Astrocyte of the cerebellum (primary cell): ENCODE measurements at regions not wholly inside any gene's neighbourhood (a gene's known extent, or its start where the extent isn't known, plus 50 kb on each side); places are given as distances from the start of the nearest gene placed in this dataset.

Experiments used
- DNase-seq: peaks from one replicate; pipeline ENCODE4 v3.0.0-alpha.2; 2011; ENCODE audit warnings: low read depth
- H3K4me3 ChIP-seq: 2 replicates; pipeline ENCODE4 v1.5.1; 2011; ENCODE audit warnings: mild to moderate bottlenecking, low read depth, low read length, moderate library complexity
- in situ Hi-C: cut with HindIII; loops from 2 replicates; pipeline ENCODE4 v1.10.0; 2017; ENCODE audit warnings: low sequenced_read_pairs
- TF ChIP-seq, protein P1 (sequence below): IDR thresholded peaks from 2 replicates; pipeline ENCODE4 v1.5.1; 2012; ENCODE audit warnings: low read length, low read depth, moderate library complexity, mild to moderate bottlenecking; ENCODE audit errors: missing control alignments

DNA sequence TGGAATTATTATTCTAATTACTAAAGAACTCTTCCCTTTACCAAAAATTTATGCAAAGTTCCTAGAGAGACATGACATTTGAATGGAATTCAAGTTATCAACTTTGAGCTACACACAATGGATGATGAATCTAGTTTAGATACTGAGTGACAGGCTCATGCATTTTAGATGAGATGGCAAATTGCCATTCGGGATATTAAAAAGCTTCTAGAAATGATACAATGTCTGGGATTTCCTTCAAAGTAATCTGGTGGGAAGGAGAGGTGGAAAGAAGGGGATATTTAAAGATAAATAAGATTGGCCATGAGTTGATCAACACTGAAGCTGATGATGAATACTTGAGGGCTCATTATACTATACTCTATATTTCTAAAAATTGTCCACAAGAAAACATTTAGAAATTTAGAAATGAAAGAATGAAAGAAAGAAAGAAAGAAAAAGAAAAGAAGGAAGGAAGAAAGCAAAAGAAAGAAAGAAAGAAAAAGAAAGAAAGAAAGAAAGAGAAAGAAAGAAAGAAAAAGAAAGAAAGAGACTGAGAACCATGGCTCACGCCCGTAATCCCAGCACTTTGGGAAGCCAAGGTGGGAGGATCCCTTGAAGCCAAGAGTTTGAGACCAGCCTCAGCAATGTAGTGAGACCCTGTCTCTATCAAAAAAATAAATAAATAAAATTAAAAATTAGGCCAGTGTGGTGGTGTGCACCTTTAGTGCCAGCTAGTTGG, 62.6 kb upstream of the NEDD4L start:
- TF ChIP-seq, protein P1, sequence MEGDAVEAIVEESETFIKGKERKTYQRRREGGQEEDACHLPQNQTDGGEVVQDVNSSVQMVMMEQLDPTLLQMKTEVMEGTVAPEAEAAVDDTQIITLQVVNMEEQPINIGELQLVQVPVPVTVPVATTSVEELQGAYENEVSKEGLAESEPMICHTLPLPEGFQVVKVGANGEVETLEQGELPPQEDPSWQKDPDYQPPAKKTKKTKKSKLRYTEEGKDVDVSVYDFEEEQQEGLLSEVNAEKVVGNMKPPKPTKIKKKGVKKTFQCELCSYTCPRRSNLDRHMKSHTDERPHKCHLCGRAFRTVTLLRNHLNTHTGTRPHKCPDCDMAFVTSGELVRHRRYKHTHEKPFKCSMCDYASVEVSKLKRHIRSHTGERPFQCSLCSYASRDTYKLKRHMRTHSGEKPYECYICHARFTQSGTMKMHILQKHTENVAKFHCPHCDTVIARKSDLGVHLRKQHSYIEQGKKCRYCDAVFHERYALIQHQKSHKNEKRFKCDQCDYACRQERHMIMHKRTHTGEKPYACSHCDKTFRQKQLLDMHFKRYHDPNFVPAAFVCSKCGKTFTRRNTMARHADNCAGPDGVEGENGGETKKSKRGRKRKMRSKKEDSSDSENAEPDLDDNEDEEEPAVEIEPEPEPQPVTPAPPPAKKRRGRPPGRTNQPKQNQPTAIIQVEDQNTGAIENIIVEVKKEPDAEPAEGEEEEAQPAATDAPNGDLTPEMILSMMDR: no peak
- no peak overlapping the region for H3K4me3 ChIP-seq
- in situ Hi-C loops: no loop called here
- DNase-seq: no peak

DNA sequence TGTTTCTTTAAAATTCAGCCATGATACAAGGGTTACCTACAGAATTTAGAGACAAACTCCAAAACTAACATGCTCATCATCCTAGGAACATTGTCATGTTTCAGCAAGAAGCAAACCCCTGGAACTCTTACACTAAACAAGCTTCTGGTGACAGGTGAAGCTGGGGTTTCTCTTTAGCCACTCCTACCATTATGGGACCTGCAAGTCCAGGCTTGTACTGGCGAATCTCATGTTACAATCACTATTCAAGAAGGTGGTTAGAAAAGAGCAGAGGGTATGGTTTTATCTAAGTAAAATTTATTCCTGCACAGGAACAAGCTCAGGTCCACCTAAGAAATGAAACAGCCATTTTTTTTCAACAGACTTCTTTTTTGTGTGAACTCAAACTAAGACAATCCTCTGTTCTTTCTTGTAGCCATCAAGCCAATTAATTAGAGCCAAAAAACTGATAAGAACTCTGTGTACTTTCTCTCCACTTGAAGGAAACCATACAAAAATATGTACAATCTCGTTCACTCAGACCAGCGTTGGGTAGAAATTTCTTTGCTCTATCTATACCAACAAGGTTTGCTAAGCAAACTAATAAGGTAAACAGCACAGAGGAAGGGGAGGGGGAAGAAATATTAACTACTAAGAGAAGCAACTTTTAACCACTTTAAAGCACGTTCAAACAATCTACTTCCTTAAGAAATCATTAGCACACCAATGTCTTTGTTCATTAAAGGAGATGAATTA, 63.3 kb upstream of the NEDD4L start:
- no peak for DNase-seq
- TF ChIP-seq, protein P1: no peak
- in situ Hi-C loops: no loop called here
- no peak overlapping the region for H3K4me3 ChIP-seq

- in situ Hi-C loops: no loop called here
- no peak for DNase-seq
- TF ChIP-seq, protein P1: no peak
- no peak overlapping the region for H3K4me3 ChIP-seq
These were observed 67.7 kb upstream of the NEDD4L start for GRCh38 chr18:57976230-57976773.

- in situ Hi-C loops: no loop called here
- TF ChIP-seq, protein P1: no peak
- no peak overlapping the region for H3K4me3 ChIP-seq
These were observed 68.2 kb upstream of the NEDD4L start for GRCh38 chr18:57975805-57976204.

DNA sequence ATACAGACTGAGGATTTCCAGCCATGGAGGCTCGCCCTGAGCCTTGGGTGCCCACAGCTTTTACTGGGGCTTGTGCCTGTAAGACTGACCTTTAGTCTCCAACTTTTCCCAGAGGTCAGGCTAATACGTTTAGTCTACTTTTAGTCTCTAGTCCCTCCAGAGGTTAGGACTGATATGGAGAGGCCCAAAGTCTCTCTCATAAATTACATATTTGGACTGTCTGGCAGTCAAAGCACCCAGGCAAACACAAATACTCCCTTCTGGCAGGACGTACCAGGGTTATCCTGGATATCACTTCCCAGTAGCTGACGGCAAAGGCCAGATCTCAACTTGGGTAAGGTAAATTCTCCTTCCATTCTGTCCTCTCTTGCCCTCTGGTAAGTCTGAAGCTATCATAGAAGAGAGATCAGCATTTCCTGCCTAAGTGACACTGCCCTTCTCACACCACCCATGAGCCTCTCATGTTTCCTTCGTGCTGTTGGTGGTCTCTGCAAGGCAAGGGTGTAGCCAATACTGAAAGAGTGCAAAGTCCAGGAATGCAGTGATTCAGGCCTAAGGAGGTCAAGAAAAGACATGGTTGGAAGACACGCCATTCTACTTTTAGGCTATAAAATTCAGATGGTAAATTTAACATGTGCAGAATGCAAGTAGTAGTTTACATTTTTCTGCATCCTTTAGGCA, 69.3 kb upstream of the NEDD4L start:
- TF ChIP-seq, protein P1: no peak
- DNase-seq: no peak
- in situ Hi-C loops: no loop called here
- no peak overlapping the region for H3K4me3 ChIP-seq

More at GRCh38 chr18:57975805-57976204, 68.2 kb upstream of the NEDD4L start:
- no peak for DNase-seq

- in situ Hi-C loops: no loop called here
- H3K4me3 ChIP-seq: no peak overlapping the region
- no peak for DNase-seq
- TF ChIP-seq, protein P1: no peak
These were observed 70.1 kb upstream of the NEDD4L start for GRCh38 chr18:57973889-57974288.
